ENCODE measurements at regions not wholly inside any gene's neighbourhood (a gene's known extent, or its start where the extent isn't known, plus 50 kb on each side); places are given as distances from the start of the nearest gene placed in this dataset.

DNA sequence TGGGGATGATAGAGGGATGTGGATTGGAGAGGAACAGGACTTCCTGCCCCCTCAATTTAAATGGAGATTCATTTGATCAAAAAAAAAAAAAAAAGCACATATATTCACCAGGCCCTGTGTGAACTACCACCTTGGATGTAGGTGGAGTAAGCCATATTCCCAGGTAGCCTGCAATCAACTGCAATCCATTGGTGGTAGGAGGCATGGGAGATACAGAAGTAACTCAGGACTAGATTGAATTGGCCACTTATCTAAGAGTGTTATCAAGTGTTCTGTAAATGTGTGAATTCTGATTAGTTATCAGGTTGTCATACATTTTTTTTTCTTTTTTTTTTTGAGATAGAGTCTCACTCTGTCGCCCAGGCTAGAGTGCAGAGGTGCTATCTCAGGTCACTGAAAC, 124.1 kb upstream of the ESR1 start:
- TF ChIP-seq, protein P1, sequence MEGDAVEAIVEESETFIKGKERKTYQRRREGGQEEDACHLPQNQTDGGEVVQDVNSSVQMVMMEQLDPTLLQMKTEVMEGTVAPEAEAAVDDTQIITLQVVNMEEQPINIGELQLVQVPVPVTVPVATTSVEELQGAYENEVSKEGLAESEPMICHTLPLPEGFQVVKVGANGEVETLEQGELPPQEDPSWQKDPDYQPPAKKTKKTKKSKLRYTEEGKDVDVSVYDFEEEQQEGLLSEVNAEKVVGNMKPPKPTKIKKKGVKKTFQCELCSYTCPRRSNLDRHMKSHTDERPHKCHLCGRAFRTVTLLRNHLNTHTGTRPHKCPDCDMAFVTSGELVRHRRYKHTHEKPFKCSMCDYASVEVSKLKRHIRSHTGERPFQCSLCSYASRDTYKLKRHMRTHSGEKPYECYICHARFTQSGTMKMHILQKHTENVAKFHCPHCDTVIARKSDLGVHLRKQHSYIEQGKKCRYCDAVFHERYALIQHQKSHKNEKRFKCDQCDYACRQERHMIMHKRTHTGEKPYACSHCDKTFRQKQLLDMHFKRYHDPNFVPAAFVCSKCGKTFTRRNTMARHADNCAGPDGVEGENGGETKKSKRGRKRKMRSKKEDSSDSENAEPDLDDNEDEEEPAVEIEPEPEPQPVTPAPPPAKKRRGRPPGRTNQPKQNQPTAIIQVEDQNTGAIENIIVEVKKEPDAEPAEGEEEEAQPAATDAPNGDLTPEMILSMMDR (IDR thresholded peaks at IDR 0.05; ENCODE audit: low read length), result no peak
- no peak for TF ChIP-seq EZH2 (IDR thresholded peaks at IDR 0.05; ENCODE audit: borderline replicate concordance, low read length)

Measured in OCI-LY1 (cell line).